Caco-2 (cell line): ENCODE measurements at regions not wholly inside any gene's neighbourhood (a gene's known extent, or its start where the extent isn't known, plus 50 kb on each side); places are given as distances from the start of the nearest gene placed in this dataset.

Experiments
- BruUV-seq: library from RNA; stranded (reverse); fragments of 400-500 nt; replicated peaks from 2 replicates; lab custom pipeline; 2021; lab: Mats Ljungman, UMichigan
- CTCF ChIA-PET: fragments of 300-600 bp; sonication (Branson Sonifier 250); formaldehyde crosslinking; loops from one replicate; lab custom pipeline; 2022; ENCODE audit warnings: antibody characterized with exemption; lab: Charles Lee
- POLR2A ChIA-PET: fragments of 300-600 bp; sonication (Branson Sonifier 250); formaldehyde crosslinking; loops from one replicate; lab custom pipeline; 2022; ENCODE audit warnings: antibody characterized with exemption; lab: Charles Lee
- DNase-seq, 2 experiments: peaks; one replicate each; pipeline versions ENCODE4 v3.0.0 to v3.0.0-alpha.2; 2020 to 2022
- H3K27me3 ChIP-seq: replicated peaks from 2 replicates; pipeline ENCODE4 v1.6.0; 2011; ENCODE audit warnings: low read length; ENCODE audit not compliant: control insufficient read depth, insufficient read depth
- H3K36me3 ChIP-seq: 2 replicates; pipeline ENCODE4 v1.5.1; 2011; ENCODE audit warnings: low read length; ENCODE audit not compliant: control insufficient read depth, insufficient read depth
- H3K4me1 ChIP-seq: fragments of 250-450 bp; sonication (Bioruptor Pico); 2 replicates; pipeline ENCODE4 v1.5.1; 2020; ENCODE audit warnings: mild to moderate bottlenecking
- H3K4me3 ChIP-seq: 2 replicates; pipeline ENCODE4 v1.5.1; 2011; ENCODE audit warnings: low read depth, mild to moderate bottlenecking, control low read depth, low read length
- H3K9me3 ChIP-seq: fragments of 250-450 bp; sonication (Bioruptor Pico); 2 replicates; pipeline ENCODE4 v1.5.1; 2020; ENCODE audit warnings: mild to moderate bottlenecking, moderate library complexity
- H3K27ac Mint-ChIP-seq: one replicate; pipeline ENCODE4 v1.8.0; 2022; ENCODE audit warnings: mixed read lengths; ENCODE audit not compliant: unreplicated experiment
- H3K27me3 Mint-ChIP-seq: one replicate; pipeline ENCODE4 v1.8.0; 2022; ENCODE audit warnings: mixed read lengths; ENCODE audit not compliant: insufficient read depth, unreplicated experiment
- H3K36me3 Mint-ChIP-seq: one replicate; pipeline ENCODE4 v1.8.0; 2022; ENCODE audit warnings: mild to moderate bottlenecking, mixed read lengths; ENCODE audit not compliant: insufficient read depth, unreplicated experiment
- H3K4me1 Mint-ChIP-seq: one replicate; pipeline ENCODE4 v1.8.0; 2022; ENCODE audit warnings: low read depth, mixed read lengths; ENCODE audit not compliant: unreplicated experiment
- H3K4me3 Mint-ChIP-seq: one replicate; pipeline ENCODE4 v1.8.0; 2022; ENCODE audit warnings: mild to moderate bottlenecking, moderate library complexity, mixed read lengths; ENCODE audit not compliant: unreplicated experiment
- H3K9me3 Mint-ChIP-seq: one replicate; pipeline ENCODE4 v1.8.0; 2022; ENCODE audit warnings: mixed read lengths; ENCODE audit not compliant: unreplicated experiment
- CTCF ChIP-seq, 2 experiments: fragments of 200-600 bp in 1 of 2; IDR thresholded peaks; 1 replicate in 1 of 2; 2 replicates in 1 of 2; pipeline versions ENCODE4 v1.5.1 to v1.8.0; 2011 to 2022; ENCODE audit warnings: antibody characterized with exemption in 1 of 2, control low read depth in 1 of 2, inconsistent platforms in 1 of 2, low read depth in 1 of 2, low read length in 1 of 2, mild to moderate bottlenecking in 1 of 2, moderate library complexity in 1 of 2; ENCODE audit not compliant: insufficient read depth in 1 of 2, severe bottlenecking in 1 of 2, unreplicated experiment in 1 of 2
- intact Hi-C: fragments of 100-400 bp; cut with micrococcal nuclease; formaldehyde crosslinking; loops from one replicate; pipeline ENCODE4 v1.10.0; 2022; ENCODE audit not compliant: unreplicated experiment

GRCh38 chr13:22693691-22694090 is 487.1 kb upstream of the SGCG start:
- Mint-ChIP-seq H3K27ac (no peak overlapping the region), H3K4me1 (no peaks in the 10 kb centered on the region), H3K27me3 (no peaks in the 10 kb centered on the region), H3K9me3 (peaks cover 18% of the 10 kb centered on the region), H3K36me3 (no peaks in the 10 kb centered on the region), H3K4me3 (no peak overlapping the region)
- no peak overlapping the region for H3K4me3 ChIP-seq
- no TSS peak for BruUV-seq
- POLR2A ChIA-PET: no interaction called here
- no peak for DNase-seq
- no peaks in the 10 kb centered on the region for H3K27me3 ChIP-seq
- H3K36me3 ChIP-seq: no peaks in the 10 kb centered on the region
- intact Hi-C loops: no loop called here
- no peak for TF ChIP-seq CTCF (IDR thresholded peaks at IDR 0.05; ENCODE audit: insufficient read depth in 1 of 2, low read depth in 1 of 2, low read length in 1 of 2, severe bottlenecking in 1 of 2, unreplicated experiment in 1 of 2)
- no peaks in the 10 kb centered on the region for H3K4me1 ChIP-seq
- H3K9me3 ChIP-seq: peaks cover 16% of the 10 kb centered on the region
- CTCF ChIA-PET: no interaction called here

GRCh38 chr13:22696433-22696832 is 484.3 kb upstream of the SGCG start:
- Histone ChIP-seq H3K27me3 (no peaks in the 10 kb centered on the region), H3K9me3 (peaks cover 12% of the 10 kb centered on the region), H3K36me3 (no peaks in the 10 kb centered on the region), H3K4me3 (no peak overlapping the region), H3K4me1 (no peaks in the 10 kb centered on the region)
- H3K36me3 Mint-ChIP-seq: no peaks in the 10 kb centered on the region
- intact Hi-C loops: no loop called here
- ChIA-PET CTCF (no interaction called here), POLR2A (no interaction called here)
- BruUV-seq: no TSS peak
- no peak overlapping the region for H3K4me3 Mint-ChIP-seq
- H3K4me1 Mint-ChIP-seq: no peaks in the 10 kb centered on the region
- no peak for TF ChIP-seq CTCF (IDR thresholded peaks at IDR 0.05; ENCODE audit: insufficient read depth in 1 of 2, low read depth in 1 of 2, low read length in 1 of 2, severe bottlenecking in 1 of 2, unreplicated experiment in 1 of 2)
- H3K9me3 Mint-ChIP-seq: peaks cover 18% of the 10 kb centered on the region
- H3K27ac Mint-ChIP-seq: no peak overlapping the region
- H3K27me3 Mint-ChIP-seq: no peaks in the 10 kb centered on the region
- no peak for DNase-seq

- no TSS peak for BruUV-seq
- intact Hi-C loops: no loop called here
- Mint-ChIP-seq H3K36me3 (no peaks in the 10 kb centered on the region), H3K27me3 (no peaks in the 10 kb centered on the region), H3K9me3 (peaks cover 18% of the 10 kb centered on the region), H3K27ac (no peak overlapping the region), H3K4me3 (no peak overlapping the region), H3K4me1 (no peaks in the 10 kb centered on the region)
- Histone ChIP-seq H3K36me3 (no peaks in the 10 kb centered on the region), H3K4me3 (no peak overlapping the region), H3K27me3 (no peaks in the 10 kb centered on the region), H3K4me1 (no peaks in the 10 kb centered on the region), H3K9me3 (peaks cover 12% of the 10 kb centered on the region)
- no peak for DNase-seq
- ChIA-PET CTCF (no interaction called here), POLR2A (no interaction called here)
- TF ChIP-seq CTCF (IDR thresholded peaks at IDR 0.05; ENCODE audit: insufficient read depth in 1 of 2, low read depth in 1 of 2, low read length in 1 of 2, severe bottlenecking in 1 of 2, unreplicated experiment in 1 of 2): no peak
These were observed 482.3 kb upstream of the SGCG start for GRCh38 chr13:22698467-22698866.
